GM21390 (cell line): ENCODE measurements at regions not wholly inside any gene's neighbourhood (a gene's known extent, or its start where the extent isn't known, plus 50 kb on each side); places are given as distances from the start of the nearest gene placed in this dataset.

Source experiments
- ATAC-seq: cut with Tn5 transposase; IDR thresholded peaks from one replicate; pipeline ENCODE4 v1.9.1; 2021; ENCODE audit not compliant: unreplicated experiment

DNA sequence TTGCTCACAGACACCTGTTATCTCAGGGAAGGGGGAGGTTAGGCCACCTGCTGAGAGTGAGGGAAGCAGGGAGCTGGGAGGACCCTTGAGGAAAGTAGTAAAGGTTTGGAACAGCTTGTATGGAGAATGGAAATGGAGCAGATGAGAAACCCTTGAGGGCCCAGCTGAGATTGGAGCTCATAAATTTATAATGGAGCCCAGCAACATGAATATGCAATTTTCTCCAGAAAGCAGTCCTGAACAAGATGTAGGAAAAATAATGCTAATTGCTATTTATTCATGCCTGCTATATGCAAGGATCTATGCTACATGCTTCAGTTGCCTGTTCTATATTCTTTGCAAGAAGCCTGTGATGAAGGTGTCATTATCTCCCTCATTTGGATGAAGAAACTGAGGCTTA lies 67.5 kb upstream of the LEF1 start:
- no peak for ATAC-seq

DNA sequence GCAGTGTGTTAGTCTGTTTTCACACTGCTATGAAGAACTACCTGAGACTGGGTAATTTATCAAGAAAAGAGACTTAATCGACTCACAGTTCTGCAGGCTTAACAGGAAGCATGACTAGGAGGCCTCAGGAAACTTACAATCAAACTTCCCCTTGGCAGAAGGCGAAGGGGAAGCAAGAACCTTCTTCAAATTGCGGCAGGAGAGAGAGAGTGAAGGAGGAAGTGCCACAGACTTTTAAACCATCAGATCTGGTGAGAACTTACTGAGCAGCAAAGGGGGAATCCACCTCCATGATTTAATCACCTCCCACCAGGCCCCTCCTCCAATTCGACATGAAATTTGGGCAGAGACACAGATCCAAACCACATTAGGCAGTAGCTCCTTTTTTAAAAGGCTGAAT lies 59.2 kb upstream of the LEF1 start:
- ATAC-seq: no peak

DNA sequence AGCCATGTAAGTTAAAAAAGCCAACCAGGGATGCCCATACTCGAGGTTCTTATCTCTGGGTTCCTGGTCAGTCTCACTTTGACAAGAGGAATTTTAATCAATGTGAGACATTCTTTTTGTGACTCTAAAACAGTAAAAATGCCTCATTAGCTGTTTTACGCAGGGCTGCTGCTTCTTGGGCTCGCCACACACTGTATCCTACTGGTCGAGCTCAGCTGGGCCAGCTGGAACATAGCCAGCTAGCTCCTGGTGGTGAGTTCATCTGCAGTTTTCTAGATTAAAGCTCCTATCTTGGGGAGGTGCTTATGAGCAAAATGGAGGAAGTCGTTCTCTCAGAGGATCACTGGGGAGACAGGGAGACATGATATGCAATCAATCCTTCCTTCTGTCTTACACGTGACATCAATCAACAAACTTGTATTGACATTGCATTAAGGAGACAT lies 55.9 kb upstream of the LEF1 start:
- no peak for ATAC-seq

DNA sequence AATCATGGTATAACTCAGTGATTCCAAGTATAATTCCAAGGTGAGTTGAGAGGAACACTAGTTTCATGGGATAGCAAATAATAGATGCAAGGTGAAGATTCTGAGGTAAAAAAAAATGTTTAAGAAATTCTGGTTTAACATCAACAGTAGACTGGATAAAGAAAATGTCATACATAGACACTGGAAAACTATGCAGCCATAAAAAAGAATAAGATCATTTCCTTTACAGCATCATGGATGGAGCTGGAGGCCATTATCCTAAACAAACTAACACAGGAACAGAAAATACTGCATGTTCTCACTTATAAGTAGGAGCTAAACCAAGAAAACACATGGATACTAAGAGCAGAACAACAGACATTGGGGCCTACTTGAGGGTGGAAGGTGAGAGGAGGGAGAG lies 54.6 kb upstream of the LEF1 start:
- ATAC-seq: no peak

DNA sequence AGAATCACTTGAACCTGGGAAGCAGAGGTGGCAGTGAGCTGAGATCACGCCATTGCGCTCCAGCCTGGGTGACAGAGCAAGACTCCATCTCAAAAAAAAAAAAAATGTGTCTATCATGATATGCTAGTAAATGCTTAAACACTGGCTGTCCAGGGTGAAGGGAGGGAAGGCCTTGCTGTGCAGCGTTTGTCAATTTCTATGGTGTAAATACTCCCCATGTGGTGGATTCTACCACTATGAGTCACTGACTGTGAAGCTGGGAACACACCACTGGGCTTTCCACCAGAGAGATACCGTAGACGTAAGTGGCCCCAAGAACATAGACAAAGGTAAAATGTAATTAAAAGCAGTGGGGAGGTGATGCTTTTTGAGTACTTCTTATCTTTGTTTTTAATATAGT lies 51.3 kb upstream of the LEF1 start:
- no peak for ATAC-seq
